RKO (cell line): ENCODE measurements at regions not wholly inside any gene's neighbourhood (a gene's known extent, or its start where the extent isn't known, plus 50 kb on each side); places are given as distances from the start of the nearest gene placed in this dataset.
"Not testable (repeated sequence)": the region's sequence is repeated elsewhere in the genome, so short reads cannot be mapped to it uniquely, and the experiment has no call there.

Source experiments
- DNase-seq: peaks from one replicate; pipeline ENCODE4 v3.0.0-alpha.2; 2016; ENCODE audit warnings: low spot score

DNA sequence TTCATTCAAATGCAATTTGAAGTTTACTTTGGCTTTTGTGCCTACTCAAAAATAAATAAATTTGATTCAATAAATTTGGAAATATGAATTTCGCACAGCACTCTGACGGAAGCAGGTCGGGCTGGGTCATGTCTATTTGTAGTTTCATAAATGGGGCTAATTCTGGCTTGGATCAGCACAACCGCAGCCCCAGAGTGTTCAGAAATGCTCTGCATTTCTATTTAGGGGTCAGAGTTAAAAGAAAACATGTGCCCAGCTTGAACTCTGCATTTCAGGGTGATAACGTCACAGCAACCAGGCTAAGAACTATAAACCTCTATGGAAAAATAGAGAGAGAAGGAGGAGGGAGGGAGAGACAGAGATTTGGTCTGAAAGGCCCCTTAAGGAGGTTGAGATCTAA is 480.9 kb upstream of the NOX3 start:
- no peak for DNase-seq

DNA sequence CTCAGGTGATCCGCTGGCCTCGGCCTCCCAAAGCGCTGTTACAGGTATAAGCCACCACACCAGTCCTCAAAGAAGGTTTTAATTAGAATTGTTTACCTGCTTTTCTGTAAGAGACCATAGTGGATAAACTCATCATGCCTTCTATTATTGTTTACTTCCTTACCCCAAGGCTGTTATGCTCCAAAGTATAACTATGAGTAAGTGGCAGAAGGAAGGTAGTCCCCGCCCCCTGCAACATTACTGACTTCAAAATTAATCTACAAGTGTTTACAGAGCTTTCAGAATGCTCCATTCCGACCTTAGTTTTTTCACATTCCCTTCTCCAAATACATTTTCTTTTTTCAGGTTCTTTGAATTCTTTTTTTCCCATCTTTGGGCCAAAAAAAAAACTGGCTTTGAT is 480.5 kb upstream of the NOX3 start:
- no peak for DNase-seq

DNA sequence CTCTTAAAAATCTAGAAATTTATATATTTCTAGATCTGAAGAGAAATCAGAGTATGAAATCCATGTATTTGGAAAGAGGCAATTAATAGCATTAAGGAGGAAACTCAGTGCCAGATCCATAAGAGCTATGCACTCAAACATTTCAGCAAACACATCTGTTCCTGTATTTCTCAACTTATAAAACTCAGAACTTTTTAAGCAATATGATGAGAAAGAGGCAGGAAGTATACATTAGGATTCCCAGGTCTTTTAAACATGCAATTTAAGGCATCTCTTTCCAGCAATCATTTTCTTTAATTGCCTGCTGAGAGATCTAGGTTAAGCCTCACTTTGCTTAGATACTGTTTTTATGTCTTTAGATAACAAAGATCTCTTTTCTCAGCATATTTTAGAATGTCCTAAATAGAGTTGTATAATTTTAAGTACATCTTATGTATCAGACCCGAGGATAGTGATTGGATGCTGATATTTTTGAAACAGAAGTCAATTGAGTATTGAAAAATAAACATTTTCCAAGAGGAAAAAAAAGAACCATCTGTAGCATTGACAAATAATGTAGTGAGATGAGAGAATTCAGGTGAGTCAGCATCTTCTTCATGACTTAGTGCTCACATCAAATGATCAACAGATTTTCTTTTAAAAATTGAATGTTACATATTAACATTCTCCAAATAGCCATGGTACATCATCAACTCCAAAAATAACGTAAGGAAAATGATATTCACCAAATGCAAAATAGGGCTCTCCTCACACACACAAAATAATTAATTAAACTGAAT is 461.4 kb upstream of the NOX3 start:
- DNase-seq = no peak

GRCh38 chr6:155915651-155916050 is 460.0 kb upstream of the NOX3 start:
- DNase-seq = no peak

DNA sequence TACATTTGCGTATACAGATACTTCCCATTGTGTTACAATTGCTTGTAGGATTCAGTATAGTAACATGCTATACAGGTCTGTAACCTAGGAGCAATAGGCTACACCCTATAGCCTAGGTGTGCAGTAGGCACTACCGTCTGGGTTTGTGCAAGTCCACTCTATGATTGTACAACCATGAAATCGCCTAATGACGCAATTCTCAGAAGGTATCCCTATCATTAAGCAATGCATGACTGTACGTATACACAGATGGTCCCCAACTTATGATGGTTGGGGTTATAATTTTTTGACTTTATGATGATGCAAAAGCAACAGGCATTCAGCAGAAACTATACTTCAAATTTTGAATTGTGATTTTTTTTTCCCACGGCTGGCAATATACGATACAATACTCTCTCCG is 458.2 kb upstream of the NOX3 start:
- DNase-seq = no peak

DNA sequence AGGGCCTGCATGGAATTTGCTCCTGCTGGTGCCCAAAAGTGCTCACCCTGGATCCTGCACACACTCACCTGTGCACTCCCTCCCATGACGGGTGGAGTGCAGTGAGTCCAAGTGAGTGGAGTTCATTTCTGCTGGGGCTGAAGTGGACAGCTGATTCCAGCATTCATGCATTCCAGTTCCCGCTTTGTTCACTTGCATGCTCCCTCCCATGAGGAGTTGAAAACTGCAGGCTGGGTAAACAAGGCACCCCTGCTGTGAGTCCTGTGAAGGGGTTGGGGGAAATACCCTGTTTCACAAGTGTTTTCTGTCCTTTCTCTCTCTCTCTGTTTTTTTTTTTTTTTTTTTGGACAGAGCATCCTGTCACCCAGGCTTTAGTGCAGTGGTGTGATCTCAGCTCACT is 454.1 kb upstream of the NOX3 start:
- no peak for DNase-seq

DNA sequence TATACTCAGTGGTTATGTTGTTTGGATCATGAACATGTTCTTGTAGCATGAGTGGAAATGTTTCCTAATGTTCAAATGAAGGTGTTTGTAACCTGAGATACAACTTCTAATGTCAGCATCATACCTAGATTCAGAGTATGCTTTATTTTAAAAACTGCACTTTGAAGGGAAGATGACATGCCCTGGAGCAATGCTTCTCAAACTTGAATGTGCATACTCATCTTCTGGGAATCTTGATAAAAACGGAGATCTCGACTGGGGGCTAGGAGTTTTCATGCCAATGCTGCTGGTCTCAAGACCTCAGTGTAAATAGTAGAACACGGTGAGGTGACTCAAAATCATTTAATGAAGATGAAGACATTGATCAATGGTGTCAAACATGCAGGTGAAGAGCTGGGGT is 440.0 kb upstream of the NOX3 start:
- no peak for DNase-seq

DNA sequence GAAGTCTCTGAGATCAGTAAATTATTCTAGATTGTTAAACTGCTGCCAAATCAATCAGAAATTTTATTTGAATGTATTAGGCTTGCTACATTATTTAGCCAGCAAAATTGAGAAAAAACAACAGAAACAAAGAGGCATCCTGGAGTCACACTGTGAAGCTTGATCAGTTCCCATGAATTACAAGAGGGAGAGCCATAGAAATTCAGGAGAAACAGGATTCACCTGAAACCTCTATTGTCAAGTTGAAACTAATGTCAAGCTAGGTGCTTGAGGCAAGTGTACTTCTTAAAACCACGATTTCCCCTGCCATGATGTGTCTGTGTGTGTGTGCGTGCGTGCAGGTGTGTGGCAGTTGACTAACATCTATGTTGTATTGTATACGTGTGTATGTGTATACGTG is 439.1 kb upstream of the NOX3 start:
- DNase-seq = no peak

- no peak for DNase-seq
Measured at GRCh38 chr6:155894262-155894661, 438.6 kb upstream of the NOX3 start.

DNA sequence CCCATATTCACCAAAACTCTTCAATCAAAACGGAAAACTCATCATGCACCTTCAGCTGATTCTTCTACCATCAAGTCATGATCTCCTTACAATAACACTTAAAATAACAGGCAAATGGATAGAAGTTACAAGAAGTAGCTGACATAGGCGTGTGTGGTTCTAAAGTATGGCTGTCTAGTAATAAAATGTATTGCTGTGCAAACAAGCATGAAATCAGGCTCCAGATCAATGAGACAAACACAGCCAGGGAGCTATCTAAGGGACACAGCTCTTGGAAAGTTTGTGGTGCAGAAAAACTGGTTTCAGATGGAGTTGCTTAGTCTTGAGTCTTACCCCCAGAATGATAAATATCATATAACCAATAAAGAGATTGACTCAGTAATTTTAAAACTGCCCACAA is 434.8 kb upstream of the NOX3 start:
- no peak for DNase-seq

DNA sequence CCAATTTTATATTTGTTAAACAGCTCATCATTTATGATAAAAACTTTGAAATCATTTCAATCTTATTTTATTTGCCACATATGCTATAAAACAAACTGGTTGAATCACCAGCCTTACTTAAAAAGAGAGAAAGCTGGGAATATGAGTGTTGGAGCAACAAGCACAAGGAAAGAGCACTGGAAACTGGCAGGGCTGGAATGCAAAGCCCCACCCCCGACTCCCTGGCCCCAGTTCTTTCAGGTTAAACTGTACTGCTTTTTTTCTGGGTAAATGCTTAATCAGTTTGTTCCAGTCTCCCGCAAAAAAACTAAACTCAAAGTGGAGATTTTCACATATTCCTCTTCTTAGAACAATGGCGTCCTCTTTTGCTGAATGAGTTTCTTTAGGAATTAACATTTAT is 433.8 kb upstream of the NOX3 start:
- DNase-seq = no peak

DNA sequence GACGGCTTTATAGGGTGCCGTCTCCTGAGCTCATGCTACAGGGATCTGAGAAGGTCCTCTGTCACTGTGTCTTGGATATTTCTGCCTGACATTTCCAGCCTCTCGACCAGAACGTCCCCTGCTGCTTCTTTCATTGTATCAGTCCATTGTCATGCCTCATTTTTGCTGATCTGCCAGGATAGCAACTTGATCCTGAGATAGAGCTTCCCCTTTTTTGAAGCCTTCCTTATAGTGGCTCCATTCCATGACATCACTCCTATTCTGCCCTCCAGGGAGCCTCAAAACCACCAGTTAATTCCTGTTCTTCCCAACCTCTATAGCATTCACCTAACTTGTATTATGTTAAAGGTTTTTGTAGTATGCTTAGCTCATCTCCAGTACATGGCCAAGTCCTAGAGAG is 431.8 kb upstream of the NOX3 start:
- DNase-seq = no peak

DNA sequence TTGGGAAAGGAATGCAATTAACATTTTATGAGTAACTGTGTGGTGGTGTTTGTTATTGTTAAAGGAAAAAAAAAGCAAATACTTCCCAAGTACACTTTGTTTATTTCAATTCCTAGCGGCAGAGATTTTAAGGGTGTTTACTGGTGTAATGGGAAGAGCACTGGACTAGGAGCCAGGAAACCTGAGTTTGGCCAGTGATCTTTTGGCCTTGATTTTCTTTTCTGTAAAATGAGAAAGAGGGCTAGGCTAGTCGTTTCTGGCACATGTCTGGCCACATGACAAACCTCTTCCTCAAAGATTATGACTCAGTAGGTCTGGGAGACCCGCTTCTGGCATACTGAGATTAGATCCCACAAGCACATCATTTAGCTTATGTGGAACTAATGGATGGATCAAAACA is 428.1 kb upstream of the NOX3 start:
- no peak for DNase-seq

GRCh38 chr6:155883334-155883731 is 427.7 kb upstream of the NOX3 start:
- no peak for DNase-seq

DNA sequence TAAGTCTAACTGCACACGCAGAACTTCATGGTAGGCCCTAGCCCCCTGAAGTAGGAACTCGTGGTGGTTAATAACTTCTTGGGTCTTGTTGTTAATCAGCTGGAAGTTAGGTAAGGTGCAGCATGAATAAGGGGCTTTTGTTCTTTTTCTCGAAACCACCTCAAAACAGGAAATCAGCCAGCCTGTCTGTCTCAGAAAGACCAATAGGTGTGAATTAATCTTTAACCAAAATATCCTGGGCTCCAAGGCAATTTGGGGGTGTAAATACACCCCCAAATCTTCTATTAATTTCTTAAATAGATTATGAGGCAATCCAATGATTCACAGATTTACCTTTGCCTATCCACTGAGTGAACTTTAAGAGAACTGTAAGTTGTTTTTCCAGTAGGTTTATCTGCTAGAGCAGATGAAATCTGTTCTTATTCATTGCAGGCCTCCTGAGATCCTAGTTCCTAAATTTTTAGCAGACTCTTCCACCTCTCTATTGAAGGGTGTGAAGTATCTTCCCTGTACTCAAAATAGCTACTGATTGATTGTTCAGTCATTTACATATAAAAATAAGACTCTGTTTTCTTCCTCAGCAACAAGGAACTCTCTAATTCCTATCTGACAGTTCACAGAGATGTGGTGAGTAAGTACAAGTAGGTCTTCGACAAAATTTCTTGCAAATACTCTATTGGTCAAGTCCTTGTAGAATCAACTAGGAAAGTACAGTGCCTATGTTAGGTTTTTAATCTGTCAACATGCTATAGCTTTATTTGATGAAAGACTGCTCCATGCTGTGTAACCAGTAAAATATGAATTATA is 427.1 kb upstream of the NOX3 start:
- no peak for DNase-seq

GRCh38 chr6:155881826-155882526 is 426.3 kb upstream of the NOX3 start:
- DNase-seq = no peak

GRCh38 chr6:155880900-155881299 is 425.3 kb upstream of the NOX3 start:
- DNase-seq = no peak

DNA sequence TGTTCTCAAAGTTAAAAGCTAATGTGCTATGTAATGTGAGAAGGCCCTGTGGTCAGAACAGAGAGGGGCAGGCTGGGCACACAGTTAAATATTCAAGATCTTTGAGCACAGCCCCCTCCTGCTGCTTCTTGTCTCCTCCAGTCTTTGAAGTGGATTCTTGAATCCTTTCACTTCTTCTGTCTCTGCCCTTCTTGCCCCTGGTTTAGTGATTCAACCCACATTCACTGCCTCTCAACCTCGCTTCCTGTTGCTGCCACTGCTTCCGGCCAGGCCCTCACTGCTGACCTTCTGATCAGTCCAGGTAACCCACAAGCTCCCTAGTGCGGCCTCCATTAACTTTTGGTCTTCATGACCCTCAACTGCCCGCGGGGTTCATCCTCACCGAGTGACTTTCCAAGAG is 417.3 kb upstream of the NOX3 start:
- no peak for DNase-seq

GRCh38 chr6:155867682-155868081 is 412.0 kb upstream of the NOX3 start:
- DNase-seq = no peak

DNA sequence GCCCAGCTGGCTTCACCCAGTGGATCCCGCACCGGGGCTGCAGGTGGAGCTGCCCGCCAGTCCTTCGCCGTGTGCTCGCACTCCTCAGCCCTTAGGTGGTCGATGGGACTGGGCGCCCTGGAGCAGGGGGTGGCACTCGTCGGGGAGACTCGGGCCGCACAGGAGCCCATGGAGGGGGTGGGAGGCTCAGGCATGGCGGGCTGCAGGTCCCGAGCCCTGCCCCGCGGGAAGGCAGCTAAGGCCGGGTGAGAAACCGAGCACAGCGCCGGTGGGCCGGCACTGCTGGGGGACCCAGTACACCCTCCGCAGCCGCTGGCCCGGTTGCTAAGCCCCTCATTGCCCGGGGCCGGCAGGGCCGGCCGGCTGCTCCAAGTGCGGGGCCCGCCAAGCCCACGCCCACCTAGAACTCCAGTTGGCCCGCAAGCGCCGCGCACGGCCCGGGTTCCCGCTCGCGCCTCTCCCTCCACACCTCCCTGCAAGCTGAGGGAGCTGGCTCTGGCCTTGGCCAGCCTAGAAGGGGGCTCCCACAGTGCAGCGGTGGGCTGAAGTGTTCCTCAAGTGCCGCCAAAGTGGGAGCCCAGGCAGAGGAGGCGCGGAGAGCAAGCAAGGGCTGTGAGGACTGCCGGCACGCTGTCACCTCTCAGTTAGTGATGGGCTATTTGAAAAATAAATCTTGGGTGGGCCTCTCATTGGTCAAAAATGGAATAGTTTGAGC is 411.2 kb upstream of the NOX3 start:
- not testable (repeated sequence) for DNase-seq

DNA sequence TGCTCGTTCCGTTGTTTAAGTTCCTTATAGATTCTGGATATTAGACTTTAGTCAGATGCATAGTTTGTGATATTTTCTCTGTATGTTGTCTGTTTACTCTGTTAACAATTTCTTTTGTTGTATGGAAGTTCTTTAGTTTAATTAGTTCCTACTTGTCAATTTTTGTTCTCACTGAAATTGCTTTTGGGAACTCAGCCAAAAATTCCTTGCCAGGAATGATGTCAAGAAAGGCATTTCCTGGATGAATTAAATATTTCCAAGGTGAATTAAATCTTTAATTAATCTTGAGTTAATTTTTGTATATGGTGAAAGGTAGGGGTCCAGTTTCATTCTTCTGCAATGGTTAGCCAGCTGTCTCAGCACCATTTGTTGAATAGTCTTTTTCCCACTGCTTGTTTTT is 406.2 kb upstream of the NOX3 start:
- no peak for DNase-seq

DNA sequence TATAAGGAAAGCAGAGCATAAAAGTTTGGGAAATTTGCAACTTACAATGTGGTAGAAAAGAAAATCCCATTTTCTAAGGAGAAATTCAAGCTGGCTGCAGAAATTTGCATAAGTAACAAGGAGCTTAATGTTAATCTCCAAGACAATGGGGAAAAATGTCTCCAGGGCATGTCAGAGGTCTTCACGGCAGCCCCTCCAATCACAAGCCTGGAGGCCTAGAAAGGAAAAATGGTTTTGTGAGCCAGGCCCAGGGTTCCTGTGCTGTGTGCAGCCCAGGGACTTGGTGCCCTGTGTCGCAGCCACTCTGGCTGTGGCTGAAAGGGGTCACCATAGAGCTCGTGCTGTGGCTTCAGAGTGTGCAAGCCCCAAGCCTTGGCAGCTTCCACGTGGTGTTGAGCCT is 403.3 kb upstream of the NOX3 start:
- not testable (repeated sequence) for DNase-seq
